Ishikawa (cell line): ENCODE measurements at regions not wholly inside any gene's neighbourhood (a gene's known extent, or its start where the extent isn't known, plus 50 kb on each side); places are given as distances from the start of the nearest gene placed in this dataset.

ENCODE experiments used
- CEBPB ChIP-seq: IDR thresholded peaks from 2 replicates; pipeline ENCODE4 v1.6.1; 2012
- CREB1 ChIP-seq: IDR thresholded peaks from 2 replicates; pipeline ENCODE4 v1.6.1; 2012; ENCODE audit warnings: low read depth
- EP300 ChIP-seq: IDR thresholded peaks from 2 replicates; pipeline ENCODE4 v1.6.1; 2012; ENCODE audit warnings: borderline replicate concordance
- FOXM1 ChIP-seq: IDR thresholded peaks from 2 replicates; pipeline ENCODE4 v1.6.1; 2012; ENCODE audit warnings: low read depth, borderline replicate concordance
- REST ChIP-seq: IDR thresholded peaks from 2 replicates; pipeline ENCODE4 v1.6.1; 2012; ENCODE audit warnings: low read depth, mild to moderate bottlenecking
- TCF12 ChIP-seq: IDR thresholded peaks from 2 replicates; pipeline ENCODE4 v1.6.1; 2012; ENCODE audit warnings: low read depth
- TEAD4 ChIP-seq: IDR thresholded peaks from 2 replicates; pipeline ENCODE4 v1.6.1; 2012
- USF1 ChIP-seq: IDR thresholded peaks from 2 replicates; pipeline ENCODE4 v1.6.1; 2012
- YY1 ChIP-seq: IDR thresholded peaks from 2 replicates; pipeline ENCODE4 v1.6.1; 2012; ENCODE audit warnings: low read depth
- TF ChIP-seq, protein P1 (sequence below): IDR thresholded peaks from 2 replicates; pipeline ENCODE4 v1.6.1; 2012

- TF ChIP-seq REST = no peak
- TF ChIP-seq, protein P1, sequence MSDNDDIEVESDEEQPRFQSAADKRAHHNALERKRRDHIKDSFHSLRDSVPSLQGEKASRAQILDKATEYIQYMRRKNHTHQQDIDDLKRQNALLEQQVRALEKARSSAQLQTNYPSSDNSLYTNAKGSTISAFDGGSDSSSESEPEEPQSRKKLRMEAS = no peak
- TF ChIP-seq CREB1 = no peak
- no peak for TF ChIP-seq YY1
- no peak for TF ChIP-seq TCF12
- no peak for TF ChIP-seq EP300
- TF ChIP-seq CEBPB = no peak
- TF ChIP-seq TEAD4 = no peak
- no peak for TF ChIP-seq FOXM1
- no peak for TF ChIP-seq USF1
These were observed 286.8 kb upstream of the AMIGO2 start for GRCh38 chr12:47366579-47366978.
